ENCODE measurements at regions not wholly inside any gene's neighbourhood (a gene's known extent, or its start where the extent isn't known, plus 50 kb on each side); places are given as distances from the start of the nearest gene placed in this dataset.
"Not testable (repeated sequence)": the region's sequence is repeated elsewhere in the genome, so short reads cannot be mapped to it uniquely, and the experiment has no call there.

- TF ChIP-seq CTCF (IDR thresholded peaks at IDR 0.05); POLR2AphosphoS5 (IDR thresholded peaks at IDR 0.05; ENCODE audit: low read depth, low read length); REST (IDR thresholded peaks at IDR 0.05; ENCODE audit: insufficient read depth in 1 of 2, low read depth in 2 of 2, low read length in 1 of 2); SIN3A (IDR thresholded peaks at IDR 0.05; ENCODE audit: borderline replicate concordance, insufficient read depth, low read depth, low read length); TCF7L2 (IDR thresholded peaks at IDR 0.05; ENCODE audit: low read depth, low read length): not testable (repeated sequence)
Measured at GRCh38 chr2:94786424-94786823, 84.8 kb upstream of the TEKT4 start.

Data from Panc1 (cell line).